ENCODE measurements at regions not wholly inside any gene's neighbourhood (a gene's known extent, or its start where the extent isn't known, plus 50 kb on each side); places are given as distances from the start of the nearest gene placed in this dataset.
A peak's percentile ranks its signal among the peaks of the same experiment; 100 is the strongest.

GRCh38 chr6:22067671-22068070 lies 229.2 kb downstream of the PRL start:
- no peak for DNase-seq (ENCODE audit: low read depth)

- no peak for DNase-seq (ENCODE audit: low read depth)
Measured at GRCh38 chr6:22068561-22069305, 228.1 kb downstream of the PRL start.

DNA sequence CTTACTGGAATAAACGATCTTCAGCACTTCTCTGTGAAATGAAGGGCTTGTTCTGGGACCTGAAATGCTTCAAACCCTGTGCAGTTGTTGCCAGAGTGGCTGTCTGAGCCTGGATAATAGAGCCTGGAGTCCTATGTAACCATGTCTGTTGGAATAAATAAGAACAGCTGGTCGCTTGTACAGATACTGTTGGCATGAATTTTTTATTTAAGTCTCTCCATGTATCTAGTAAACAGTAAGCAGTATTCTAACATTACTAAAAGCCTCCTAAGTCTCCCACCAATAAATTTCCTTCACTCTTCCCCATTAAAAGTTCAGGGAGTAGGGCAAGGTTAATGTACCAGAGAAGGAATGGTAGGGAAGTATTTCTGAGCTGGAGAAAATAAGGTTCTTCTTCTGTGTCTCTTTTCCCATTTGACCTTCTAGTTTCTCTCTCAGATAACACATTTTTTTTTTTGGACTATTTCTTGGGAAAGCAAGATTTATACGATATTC lies 227.5 kb downstream of the PRL start:
- no peak for DNase-seq (ENCODE audit: low read depth)

- DNase-seq (ENCODE audit: low read depth): no peak
Measured at GRCh38 chr6:22071270-22072041, 225.4 kb downstream of the PRL start.

GRCh38 chr6:22072949-22073348 lies 223.9 kb downstream of the PRL start:
- no peak for DNase-seq (ENCODE audit: low read depth)

GRCh38 chr6:22073516-22074198 lies 223.2 kb downstream of the PRL start:
- no peak for DNase-seq (ENCODE audit: low read depth)

- DNase-seq (ENCODE audit: low read depth): no peak
Measured at GRCh38 chr6:22078288-22078687, 218.5 kb downstream of the PRL start.

- DNase-seq (ENCODE audit: low read depth): no peak
Measured at GRCh38 chr6:22078802-22079545, 217.9 kb downstream of the PRL start.

GRCh38 chr6:22079783-22080182 lies 217.1 kb downstream of the PRL start:
- peak; percentile 41 for DNase-seq (ENCODE audit: low read depth)

- DNase-seq (ENCODE audit: low read depth): no peak
Measured at GRCh38 chr6:22081709-22082108, 215.1 kb downstream of the PRL start.

GRCh38 chr6:22082218-22082617 lies 214.6 kb downstream of the PRL start:
- DNase-seq (ENCODE audit: low read depth): no peak

- DNase-seq (ENCODE audit: low read depth): no peak
Measured at GRCh38 chr6:22083119-22083518, 213.7 kb downstream of the PRL start.

DNA sequence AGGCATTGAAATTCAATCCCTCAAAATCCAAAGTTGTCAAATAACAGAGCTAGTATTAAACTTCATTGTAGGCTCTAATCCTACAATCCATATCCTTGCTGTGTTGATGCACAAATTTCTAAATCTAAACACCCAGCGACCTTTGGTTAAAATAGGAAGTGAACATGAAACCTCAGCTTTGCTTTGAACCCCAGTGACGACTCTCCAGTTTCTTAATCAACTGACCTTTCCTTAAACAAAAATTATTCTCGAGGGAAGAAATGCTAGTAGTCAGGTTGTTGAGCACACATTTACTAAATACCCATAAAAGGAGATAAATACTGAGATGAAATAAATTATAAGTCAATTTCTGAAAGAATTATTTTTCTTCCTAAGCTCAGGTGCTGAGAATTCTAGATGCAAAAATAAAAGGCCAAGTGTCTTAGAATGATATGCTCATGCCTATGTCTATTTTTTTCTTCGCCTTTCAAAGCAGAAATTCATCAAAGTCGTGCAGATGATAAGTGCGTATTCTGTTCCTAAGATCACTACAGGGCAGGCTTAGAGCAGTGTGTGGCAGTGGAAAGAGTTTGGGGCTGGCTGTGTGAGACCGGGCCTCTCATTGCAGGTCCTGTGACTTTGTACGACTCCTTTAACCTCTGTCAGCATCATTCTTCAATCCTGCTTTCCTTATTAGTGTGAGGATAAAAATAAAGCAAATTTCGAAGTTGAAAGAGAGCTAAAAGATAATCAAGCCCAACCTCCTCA lies 208.7 kb downstream of the PRL start:
- DNase-seq (ENCODE audit: low read depth): no peak

- DNase-seq (ENCODE audit: low read depth): no peak
Measured at GRCh38 chr6:22091424-22091948, 205.3 kb downstream of the PRL start.

DNA sequence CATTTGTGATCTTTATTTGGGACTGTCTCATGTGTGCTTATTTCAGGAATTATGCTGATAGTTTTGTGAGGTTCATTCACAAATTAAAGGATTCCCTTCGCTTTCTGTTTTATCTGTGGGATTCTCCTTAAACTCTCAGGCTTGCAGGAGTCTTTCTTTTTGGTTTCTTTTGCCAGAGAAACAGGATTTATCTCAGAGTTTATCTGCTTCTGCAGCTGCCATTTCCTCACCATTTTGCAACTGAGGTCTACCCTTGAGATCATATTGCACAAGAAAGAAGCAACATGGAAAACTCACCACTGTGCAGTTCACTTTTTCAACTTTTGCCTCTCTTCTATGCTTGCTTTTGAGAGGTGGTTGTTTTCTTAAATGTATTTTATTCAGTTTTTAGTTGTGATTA lies 201.0 kb downstream of the PRL start:
- DNase-seq (ENCODE audit: low read depth): no peak

DNA sequence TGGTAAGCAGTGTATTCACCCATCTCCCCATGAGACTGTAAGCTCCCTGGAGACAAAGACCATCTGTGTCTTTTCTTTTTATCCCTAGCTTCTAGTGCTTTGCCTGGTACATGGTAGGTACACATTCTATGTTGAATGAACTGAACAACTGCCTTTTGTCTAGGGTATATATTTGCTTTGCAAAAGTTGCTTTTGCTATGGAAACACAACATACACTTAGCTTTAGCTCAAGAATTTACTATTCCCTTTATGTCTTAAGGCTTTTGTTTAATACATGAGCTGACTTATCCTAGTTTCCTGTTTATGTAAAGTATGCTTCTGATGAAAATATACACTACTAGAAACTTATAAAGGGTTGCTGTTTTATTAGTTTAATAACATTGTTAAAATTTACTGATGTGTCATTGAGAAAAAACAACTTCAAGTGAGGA lies 198.2 kb downstream of the PRL start:
- no peak for DNase-seq (ENCODE audit: low read depth)

GRCh38 chr6:22099231-22099630 lies 197.6 kb downstream of the PRL start:
- no peak for DNase-seq (ENCODE audit: low read depth)

- no peak for DNase-seq (ENCODE audit: low read depth)
Measured at GRCh38 chr6:22099923-22100322, 196.9 kb downstream of the PRL start.

- no peak for DNase-seq (ENCODE audit: low read depth)
Measured at GRCh38 chr6:22101163-22101562, 195.7 kb downstream of the PRL start.

DNA sequence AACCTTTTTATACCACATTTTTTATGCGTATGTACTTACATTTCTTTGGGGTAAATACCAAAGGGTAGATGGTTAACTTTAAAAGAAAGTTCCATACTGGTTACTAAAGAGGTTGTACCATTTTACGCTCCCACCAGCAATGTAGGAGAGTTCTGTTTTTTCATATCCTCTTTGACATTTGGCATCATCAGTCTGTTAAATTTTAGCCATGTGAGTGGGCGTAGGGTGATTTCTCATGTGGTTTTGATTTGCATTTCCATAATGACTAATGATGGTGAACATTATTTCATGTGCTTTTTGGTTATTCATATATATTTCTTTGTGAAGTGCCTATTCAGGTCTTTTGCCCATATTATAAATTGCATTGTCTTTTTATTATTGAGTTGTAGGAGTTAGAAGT lies 194.2 kb downstream of the PRL start:
- DNase-seq (ENCODE audit: low read depth): no peak

- no peak for DNase-seq (ENCODE audit: low read depth)
Measured at GRCh38 chr6:22106451-22106850, 190.4 kb downstream of the PRL start.

All from non-pigmented ciliary epithelial cell (primary cell).